Liver (tissue), 3 donors: ENCODE measurements at regions not wholly inside any gene's neighbourhood (a gene's known extent, or its start where the extent isn't known, plus 50 kb on each side); places are given as distances from the start of the nearest gene placed in this dataset.

Experiments
- CTCF ChIP-seq: fragments of 150-350 bp; IDR thresholded peaks from 2 replicates; pipeline ENCODE4 v1.5.1; 2017; ENCODE audit warnings: improper control_type of control experiment, low read depth, low read length; ENCODE audit not compliant: missing input control
- GABPA ChIP-seq, 2 donors: IDR thresholded peaks in 1 of 2; conservative IDR thresholded peaks in 1 of 2; 2 replicates each; pipeline ENCODE4 v1.6.1; 2016; ENCODE audit warnings: antibody characterized with exemption in 2 of 2, mild to moderate bottlenecking in 1 of 2, moderate library complexity in 1 of 2
- HNF4A ChIP-seq, 2 donors: conservative IDR thresholded peaks; 2 replicates each; pipeline ENCODE4 v1.6.1; 2016; ENCODE audit warnings: antibody characterized with exemption in 2 of 2, mild to moderate bottlenecking in 2 of 2
- HNF4G ChIP-seq: IDR thresholded peaks from 2 replicates; pipeline ENCODE4 v1.6.1; 2016; ENCODE audit warnings: antibody characterized with exemption
- JUND ChIP-seq, 2 donors: IDR thresholded peaks; 2 replicates each; pipeline ENCODE4 v1.6.1; 2016; ENCODE audit warnings: antibody characterized with exemption in 2 of 2
- RAD21 ChIP-seq, 2 donors: IDR thresholded peaks; 2 replicates each; pipeline ENCODE4 v1.6.1; 2016; ENCODE audit warnings: antibody characterized with exemption in 2 of 2, mild to moderate bottlenecking in 2 of 2
- REST ChIP-seq: IDR thresholded peaks from 2 replicates; pipeline ENCODE4 v1.6.1; 2016; ENCODE audit warnings: antibody characterized with exemption, mild to moderate bottlenecking
- TAF1 ChIP-seq: conservative IDR thresholded peaks from 2 replicates; pipeline ENCODE4 v1.6.1; 2016; ENCODE audit warnings: antibody characterized with exemption, mild to moderate bottlenecking
- TF ChIP-seq, protein P1 (sequence below): IDR thresholded peaks from 2 replicates; pipeline ENCODE4 v1.6.1; 2016; ENCODE audit warnings: antibody characterized with exemption
- donor health status: healthy.
- donor health status: healthy.

GRCh38 chr1:90782046-90782445 lies 64.9 kb upstream of the BARHL2 start:
- no peak for TF ChIP-seq TAF1
- TF ChIP-seq CTCF = no peak
- no peak for TF ChIP-seq RAD21 (IDR thresholded peaks at IDR 0.05)
- TF ChIP-seq, protein P1, sequence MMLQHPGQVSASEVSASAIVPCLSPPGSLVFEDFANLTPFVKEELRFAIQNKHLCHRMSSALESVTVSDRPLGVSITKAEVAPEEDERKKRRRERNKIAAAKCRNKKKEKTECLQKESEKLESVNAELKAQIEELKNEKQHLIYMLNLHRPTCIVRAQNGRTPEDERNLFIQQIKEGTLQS = no peak
- no peak for TF ChIP-seq JUND (IDR thresholded peaks at IDR 0.05)
- TF ChIP-seq REST = no peak
- no peak for TF ChIP-seq HNF4G
- TF ChIP-seq GABPA (IDR thresholded peaks at IDR 0.05 in 1 of 2, conservative IDR thresholded peaks at IDR 0.05 in 1 of 2) = no peak
- no peak for TF ChIP-seq HNF4A (conservative IDR thresholded peaks at IDR 0.05)
